NT2/D1 (cell line): ENCODE measurements at regions not wholly inside any gene's neighbourhood (a gene's known extent, or its start where the extent isn't known, plus 50 kb on each side); places are given as distances from the start of the nearest gene placed in this dataset.

Experiments
- SUZ12 ChIP-seq: IDR thresholded peaks from 2 replicates; pipeline ENCODE4 v1.6.1; 2011; ENCODE audit not compliant: insufficient read length, insufficient read depth; ENCODE audit errors: extremely low read depth
- YY1 ChIP-seq: IDR thresholded peaks from 2 replicates; pipeline ENCODE4 v1.6.1; 2011; ENCODE audit not compliant: insufficient read length, insufficient read depth
- ZNF274 ChIP-seq: IDR thresholded peaks from 2 replicates; pipeline ENCODE4 v1.6.1; 2011; ENCODE audit warnings: mild to moderate bottlenecking, low read depth, low read length

DNA sequence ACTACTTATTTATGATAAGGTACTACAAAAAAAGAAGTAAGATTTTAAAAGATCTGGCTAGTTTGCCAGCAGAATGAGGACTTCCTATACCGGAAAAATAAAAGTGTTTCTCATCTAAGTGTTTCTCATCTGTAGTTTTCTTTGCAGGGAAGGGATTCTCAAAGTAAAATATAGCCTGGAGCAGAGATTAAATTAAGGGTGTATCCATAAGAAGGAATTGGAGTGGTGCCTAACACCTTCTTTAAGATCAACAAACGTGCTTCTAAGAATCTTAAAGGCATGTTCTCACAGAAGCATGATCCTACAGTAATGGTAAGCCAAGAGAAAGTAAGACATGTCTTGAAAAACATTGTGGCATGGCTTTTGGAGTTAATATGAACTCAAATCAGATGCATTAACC, 528.2 kb downstream of the GBA3 start:
- no peak for TF ChIP-seq YY1
- TF ChIP-seq SUZ12 = no peak
- TF ChIP-seq ZNF274 = no peak
